SK-MEL-5 (cell line): ENCODE measurements at regions not wholly inside any gene's neighbourhood (a gene's known extent, or its start where the extent isn't known, plus 50 kb on each side); places are given as distances from the start of the nearest gene placed in this dataset.

Experiments
- DNase-seq: peaks from one replicate; pipeline ENCODE4 v3.0.0-alpha.2; 2016; ENCODE audit warnings: low read depth, low spot score
- in situ Hi-C: cut with HindIII; loops from 2 replicates; pipeline ENCODE4 v1.10.0; 2016; ENCODE audit warnings: low sequenced_read_pairs, high pct_unique_total_duplicates, low pct_unique_long_range_greater_than_20kb

GRCh38 chr22:35205961-35206360 lies 51.3 kb upstream of the HMGXB4 start:
- DNase-seq: no peak

GRCh38 chr22:35206889-35207288 lies 50.4 kb upstream of the HMGXB4 start:
- in situ Hi-C loops: no loop called here
- no peak for DNase-seq

More at GRCh38 chr22:35205961-35206360, 51.3 kb upstream of the HMGXB4 start:
- in situ Hi-C loops: no loop called here
